Prostate gland (tissue), 2 donors: ENCODE measurements at regions not wholly inside any gene's neighbourhood (a gene's known extent, or its start where the extent isn't known, plus 50 kb on each side); places are given as distances from the start of the nearest gene placed in this dataset.

Experiments used
- POLR2A ChIP-seq: fragments of 450-650 bp; IDR thresholded peaks from one replicate; pipeline ENCODE4 v1.6.1; 2016; ENCODE audit warnings: antibody characterized with exemption, mild to moderate bottlenecking
- TF ChIP-seq, protein P1 (sequence below), 4 experiments: fragments of 200-600 bp in 2 of 4; fragments of 450-650 bp in 2 of 4; sonication (generic) in 2 of 4; IDR thresholded peaks; 1 replicate in 3 of 4; 2 replicates in 1 of 4; pipeline ENCODE4 v1.5.1; 2016 to 2019; ENCODE audit warnings: antibody characterized with exemption in 4 of 4, mild to moderate bottlenecking in 2 of 4, moderate library complexity in 2 of 4

DNA sequence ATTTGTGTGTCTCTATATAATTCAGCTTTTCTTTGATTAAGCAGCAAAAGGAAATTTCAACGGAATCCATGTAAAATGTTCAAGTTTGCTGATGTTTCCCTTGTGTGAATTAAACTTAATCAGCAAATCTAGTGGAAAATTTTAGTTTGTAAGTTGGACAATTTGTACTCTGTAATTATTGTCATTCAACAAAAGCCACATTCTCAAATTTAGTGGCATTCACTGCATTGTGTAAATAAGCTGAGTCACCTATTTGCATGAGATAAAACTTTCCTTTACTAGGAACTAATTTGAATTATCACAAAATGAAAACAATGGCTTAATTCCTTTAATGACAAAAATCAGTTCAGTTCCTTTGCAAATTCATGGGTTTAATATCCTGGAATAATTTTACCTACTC, 784.2 kb upstream of the CCDC179 start:
- TF ChIP-seq, protein P1, sequence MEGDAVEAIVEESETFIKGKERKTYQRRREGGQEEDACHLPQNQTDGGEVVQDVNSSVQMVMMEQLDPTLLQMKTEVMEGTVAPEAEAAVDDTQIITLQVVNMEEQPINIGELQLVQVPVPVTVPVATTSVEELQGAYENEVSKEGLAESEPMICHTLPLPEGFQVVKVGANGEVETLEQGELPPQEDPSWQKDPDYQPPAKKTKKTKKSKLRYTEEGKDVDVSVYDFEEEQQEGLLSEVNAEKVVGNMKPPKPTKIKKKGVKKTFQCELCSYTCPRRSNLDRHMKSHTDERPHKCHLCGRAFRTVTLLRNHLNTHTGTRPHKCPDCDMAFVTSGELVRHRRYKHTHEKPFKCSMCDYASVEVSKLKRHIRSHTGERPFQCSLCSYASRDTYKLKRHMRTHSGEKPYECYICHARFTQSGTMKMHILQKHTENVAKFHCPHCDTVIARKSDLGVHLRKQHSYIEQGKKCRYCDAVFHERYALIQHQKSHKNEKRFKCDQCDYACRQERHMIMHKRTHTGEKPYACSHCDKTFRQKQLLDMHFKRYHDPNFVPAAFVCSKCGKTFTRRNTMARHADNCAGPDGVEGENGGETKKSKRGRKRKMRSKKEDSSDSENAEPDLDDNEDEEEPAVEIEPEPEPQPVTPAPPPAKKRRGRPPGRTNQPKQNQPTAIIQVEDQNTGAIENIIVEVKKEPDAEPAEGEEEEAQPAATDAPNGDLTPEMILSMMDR (IDR thresholded peaks at IDR 0.05) = no peak
- TF ChIP-seq POLR2A = no peak
